GM12874 (cell line): ENCODE measurements at regions not wholly inside any gene's neighbourhood (a gene's known extent, or its start where the extent isn't known, plus 50 kb on each side); places are given as distances from the start of the nearest gene placed in this dataset.

Experiments
- CTCF ChIP-seq: IDR thresholded peaks from 2 replicates; pipeline ENCODE4 v1.5.1; 2011; ENCODE audit warnings: low read depth, mild to moderate bottlenecking, control low read depth, low read length, moderate library complexity; ENCODE audit not compliant: insufficient read depth

- TF ChIP-seq CTCF: no peak
Measured at GRCh38 chr1:55504306-55504731, 289.2 kb upstream of the USP24 start.

- TF ChIP-seq CTCF: no peak
Measured at GRCh38 chr1:55503663-55504305, 288.6 kb upstream of the USP24 start.

- TF ChIP-seq CTCF: no peak
Measured at GRCh38 chr1:55500601-55501000, 285.4 kb upstream of the USP24 start.

- TF ChIP-seq CTCF: no peak
Measured at GRCh38 chr1:55490547-55490946, 275.4 kb upstream of the USP24 start.

- TF ChIP-seq CTCF: no peak
Measured at GRCh38 chr1:55484173-55484572, 269.0 kb upstream of the USP24 start.

- TF ChIP-seq CTCF: no peak
Measured at GRCh38 chr1:55483523-55483922, 268.4 kb upstream of the USP24 start.

- no peak for TF ChIP-seq CTCF
Measured at GRCh38 chr1:55481634-55482033, 266.5 kb upstream of the USP24 start.
